T-helper 1 cell treated with Interleukin-12 subunit alpha and Interleukin-12 subunit beta and Interleukin-4 antibody, amounts not matched to agents 30 μg/mL and 1 μg/mL, for 36 hours (primary cell): ENCODE measurements at regions not wholly inside any gene's neighbourhood (a gene's known extent, or its start where the extent isn't known, plus 50 kb on each side); places are given as distances from the start of the nearest gene placed in this dataset.

Experiments used
- H3K27ac Mint-ChIP-seq: one replicate; pipeline ENCODE4 v1.8.0; 2021; ENCODE audit warnings: mild to moderate bottlenecking, mixed read lengths
- H3K27me3 Mint-ChIP-seq: one replicate; pipeline ENCODE4 v1.8.0; 2021; ENCODE audit warnings: low read depth, mixed read lengths
- H3K36me3 Mint-ChIP-seq: one replicate; pipeline ENCODE4 v1.8.0; 2021; ENCODE audit warnings: low read depth, mixed read lengths
- H3K4me1 Mint-ChIP-seq: one replicate; pipeline ENCODE4 v1.8.0; 2021; ENCODE audit warnings: low read depth, mixed read lengths
- H3K4me3 Mint-ChIP-seq: one replicate; pipeline ENCODE4 v1.8.0; 2021; ENCODE audit warnings: mild to moderate bottlenecking, moderate library complexity, mixed read lengths
- H3K9me3 Mint-ChIP-seq: one replicate; pipeline ENCODE4 v1.8.0; 2021; ENCODE audit warnings: mixed read lengths

DNA sequence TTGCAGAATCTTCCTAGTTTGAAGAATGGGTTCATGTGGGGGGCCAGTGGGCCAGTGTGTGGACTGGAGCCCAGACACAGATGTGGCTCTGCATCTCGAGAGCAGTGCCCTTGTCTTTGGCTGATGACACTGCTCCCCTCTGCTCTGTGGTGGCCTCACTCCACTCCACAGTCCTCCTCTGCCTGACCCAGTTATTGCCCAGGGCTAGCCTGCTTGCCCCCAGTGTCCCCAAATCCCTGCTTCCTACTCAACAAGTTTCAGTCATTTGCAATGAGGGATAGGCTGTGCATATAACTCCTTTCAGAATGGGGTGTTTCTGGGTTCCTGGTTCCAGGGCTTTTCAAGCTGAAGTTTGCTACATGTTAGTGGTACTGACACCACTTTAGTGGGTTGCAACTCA lies 177.5 kb downstream of the SNX10 start:
- no peaks in the 10 kb centered on the region for H3K4me1 Mint-ChIP-seq

DNA sequence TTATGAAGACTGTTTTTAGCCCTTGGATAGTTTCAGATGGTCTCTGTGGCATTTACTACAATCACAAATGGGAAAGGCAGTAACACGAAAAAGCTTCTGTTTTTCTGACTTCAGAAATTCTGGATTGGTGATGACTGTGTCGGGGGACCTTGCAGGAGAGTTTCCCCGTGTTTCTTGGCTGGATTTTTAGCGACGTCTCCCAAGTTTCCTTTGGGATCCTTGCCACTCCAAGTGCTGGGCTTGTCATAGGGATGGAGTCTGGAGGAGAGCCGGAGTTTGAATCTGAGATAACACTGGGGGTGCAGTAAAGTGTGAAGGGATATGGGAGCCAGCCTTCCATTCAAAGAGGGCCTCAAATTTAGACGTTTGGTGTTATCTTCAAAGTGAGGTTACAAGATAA lies 179.0 kb downstream of the SNX10 start:
- Mint-ChIP-seq H3K27me3 (peaks cover 4% of the 10 kb centered on the region), H3K36me3 (no peaks in the 10 kb centered on the region), H3K4me1 (no peaks in the 10 kb centered on the region), H3K9me3 (no peaks in the 10 kb centered on the region), H3K4me3 (no peak overlapping the region), H3K27ac (no peak overlapping the region)

More for the DNA sequence above, 177.5 kb downstream of the SNX10 start:
- Mint-ChIP-seq H3K27me3 (peaks cover 4% of the 10 kb centered on the region), H3K9me3 (no peaks in the 10 kb centered on the region), H3K27ac (no peak overlapping the region), H3K36me3 (no peaks in the 10 kb centered on the region), H3K4me3 (no peak overlapping the region)

- H3K27me3 Mint-ChIP-seq = peaks cover 4% of the 10 kb centered on the region
- H3K27ac Mint-ChIP-seq = no peak overlapping the region
- no peak overlapping the region for H3K4me3 Mint-ChIP-seq
- H3K4me1 Mint-ChIP-seq = no peaks in the 10 kb centered on the region
- H3K9me3 Mint-ChIP-seq = no peaks in the 10 kb centered on the region
- H3K36me3 Mint-ChIP-seq = no peaks in the 10 kb centered on the region
These were observed 179.8 kb downstream of the SNX10 start for GRCh38 chr7:26471306-26472075.

- Mint-ChIP-seq H3K36me3 (no peaks in the 10 kb centered on the region), H3K27me3 (peaks cover 4% of the 10 kb centered on the region), H3K27ac (no peak overlapping the region), H3K4me1 (no peaks in the 10 kb centered on the region), H3K4me3 (no peak overlapping the region), H3K9me3 (no peaks in the 10 kb centered on the region)
These were observed 181.3 kb downstream of the SNX10 start for GRCh38 chr7:26472971-26473370.

DNA sequence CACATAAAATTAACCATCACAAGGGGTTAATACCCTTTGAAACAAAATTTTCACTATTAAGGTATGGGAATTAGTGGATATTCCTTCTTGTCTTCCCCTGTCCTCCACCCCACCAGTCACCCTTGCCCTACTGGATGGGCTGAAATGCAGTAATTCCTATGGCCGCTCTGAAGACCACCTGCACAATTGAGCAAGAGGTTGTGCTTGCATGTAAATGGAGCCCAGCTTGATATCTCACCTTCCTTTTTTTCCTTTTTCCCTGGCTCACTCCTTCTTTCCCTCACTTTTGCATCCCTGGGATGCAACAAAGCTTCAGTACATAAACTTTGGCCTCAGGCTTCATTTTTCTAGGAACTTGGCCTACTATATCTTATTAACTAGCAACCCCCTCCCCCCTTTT lies 184.6 kb downstream of the SNX10 start:
- no peaks in the 10 kb centered on the region for H3K36me3 Mint-ChIP-seq
- H3K9me3 Mint-ChIP-seq = no peaks in the 10 kb centered on the region
- H3K27ac Mint-ChIP-seq = no peak overlapping the region
- no peak overlapping the region for H3K4me3 Mint-ChIP-seq
- peaks cover 15% of the 10 kb centered on the region for H3K27me3 Mint-ChIP-seq
- no peaks in the 10 kb centered on the region for H3K4me1 Mint-ChIP-seq

DNA sequence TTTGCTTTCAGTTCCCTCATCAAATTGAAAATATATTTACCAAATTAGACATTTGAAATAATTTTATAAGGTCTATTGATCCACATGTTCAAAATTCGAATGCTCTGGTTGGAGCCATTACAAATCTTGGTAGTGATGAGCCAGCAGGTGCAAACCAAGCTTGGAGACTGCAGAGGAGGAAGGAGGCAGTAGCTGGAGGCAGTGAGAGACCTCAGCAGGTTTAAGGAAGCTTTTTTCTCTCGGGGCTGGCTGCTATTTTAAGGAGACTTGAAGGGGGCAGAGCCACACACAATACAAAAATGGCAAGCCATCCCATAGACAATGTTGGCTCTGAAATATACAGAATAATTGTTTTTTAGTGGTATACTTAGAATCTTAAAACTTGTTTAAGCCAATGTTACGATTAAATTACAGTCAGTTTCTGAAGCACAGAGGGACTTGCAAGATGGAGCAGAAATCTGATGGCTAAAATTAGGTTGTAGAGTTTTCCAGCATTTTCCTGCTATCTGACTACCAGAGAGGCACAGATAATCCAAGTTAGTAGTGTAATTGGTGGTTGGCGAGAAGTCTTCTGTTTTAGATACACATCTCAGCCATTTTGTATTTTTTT lies 185.8 kb downstream of the SNX10 start:
- peaks cover 16% of the 10 kb centered on the region for H3K27me3 Mint-ChIP-seq
- no peaks in the 10 kb centered on the region for H3K9me3 Mint-ChIP-seq
- no peaks in the 10 kb centered on the region for H3K36me3 Mint-ChIP-seq
- H3K27ac Mint-ChIP-seq = no peak overlapping the region
- H3K4me3 Mint-ChIP-seq = no peak overlapping the region
- H3K4me1 Mint-ChIP-seq = no peaks in the 10 kb centered on the region

DNA sequence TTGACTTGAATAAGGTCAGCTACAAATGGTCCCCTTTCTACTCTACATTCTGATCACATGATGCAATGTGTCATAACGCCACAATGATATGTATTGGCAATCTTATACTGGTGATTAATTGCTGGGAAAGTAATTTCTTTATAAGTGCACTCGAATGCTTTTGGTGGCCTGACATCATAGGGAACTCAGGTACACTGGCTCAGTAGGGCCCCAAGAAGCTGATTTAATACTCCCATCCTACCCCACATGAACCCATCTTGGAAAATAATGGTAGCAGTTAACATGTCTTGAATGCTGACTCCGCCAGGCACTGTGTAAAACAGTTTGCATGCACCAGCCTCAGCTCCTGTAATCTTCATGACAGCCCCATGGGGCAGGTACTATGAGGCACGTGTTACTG lies 186.9 kb downstream of the SNX10 start:
- Mint-ChIP-seq H3K27ac (no peak overlapping the region), H3K4me1 (no peaks in the 10 kb centered on the region), H3K9me3 (no peaks in the 10 kb centered on the region), H3K4me3 (no peak overlapping the region), H3K27me3 (peaks cover 22% of the 10 kb centered on the region), H3K36me3 (no peaks in the 10 kb centered on the region)

GRCh38 chr7:26479581-26479980 lies 187.9 kb downstream of the SNX10 start:
- H3K27ac Mint-ChIP-seq = no peak overlapping the region
- no peak overlapping the region for H3K4me3 Mint-ChIP-seq
- H3K4me1 Mint-ChIP-seq = no peaks in the 10 kb centered on the region
- H3K9me3 Mint-ChIP-seq = no peaks in the 10 kb centered on the region
- peaks cover 22% of the 10 kb centered on the region for H3K27me3 Mint-ChIP-seq
- no peaks in the 10 kb centered on the region for H3K36me3 Mint-ChIP-seq

GRCh38 chr7:26480156-26480555 lies 188.5 kb downstream of the SNX10 start:
- Mint-ChIP-seq H3K4me3 (no peak overlapping the region), H3K27me3 (peaks cover 22% of the 10 kb centered on the region), H3K36me3 (no peaks in the 10 kb centered on the region), H3K9me3 (no peaks in the 10 kb centered on the region), H3K27ac (no peak overlapping the region), H3K4me1 (no peaks in the 10 kb centered on the region)

GRCh38 chr7:26482927-26483326 lies 191.3 kb downstream of the SNX10 start:
- H3K9me3 Mint-ChIP-seq = no peaks in the 10 kb centered on the region
- no peaks in the 10 kb centered on the region for H3K36me3 Mint-ChIP-seq
- H3K4me3 Mint-ChIP-seq = no peak overlapping the region
- no peaks in the 10 kb centered on the region for H3K4me1 Mint-ChIP-seq
- peaks cover 22% of the 10 kb centered on the region for H3K27me3 Mint-ChIP-seq
- no peak overlapping the region for H3K27ac Mint-ChIP-seq

DNA sequence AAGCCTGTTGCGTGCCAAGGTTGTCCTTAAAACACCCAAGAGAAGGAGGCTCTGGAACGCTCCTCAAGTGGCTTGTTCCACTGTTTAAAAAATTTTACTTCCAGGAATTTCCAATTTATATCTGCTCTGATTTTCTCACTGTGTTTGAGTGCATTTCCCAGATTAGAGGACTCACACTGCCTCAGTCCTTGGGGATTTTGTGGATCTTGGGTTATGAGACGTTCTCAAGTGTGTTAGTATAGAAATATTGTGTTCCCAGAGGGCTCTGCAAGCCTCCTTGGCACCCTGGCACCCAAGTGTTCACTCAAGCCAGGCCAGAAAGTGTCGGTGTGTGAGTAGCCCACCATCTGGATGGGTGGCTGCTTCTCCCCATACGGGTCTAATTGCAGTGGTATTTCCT lies 192.2 kb downstream of the SNX10 start:
- Mint-ChIP-seq H3K36me3 (no peaks in the 10 kb centered on the region), H3K9me3 (no peaks in the 10 kb centered on the region), H3K4me1 (no peaks in the 10 kb centered on the region), H3K27ac (no peak overlapping the region), H3K27me3 (peaks cover 22% of the 10 kb centered on the region), H3K4me3 (no peak overlapping the region)

GRCh38 chr7:26485367-26485934 lies 193.8 kb downstream of the SNX10 start:
- no peaks in the 10 kb centered on the region for H3K4me1 Mint-ChIP-seq
- H3K36me3 Mint-ChIP-seq = no peaks in the 10 kb centered on the region
- no peak overlapping the region for H3K27ac Mint-ChIP-seq
- no peaks in the 10 kb centered on the region for H3K9me3 Mint-ChIP-seq
- no peak overlapping the region for H3K4me3 Mint-ChIP-seq
- peaks cover 15% of the 10 kb centered on the region for H3K27me3 Mint-ChIP-seq

DNA sequence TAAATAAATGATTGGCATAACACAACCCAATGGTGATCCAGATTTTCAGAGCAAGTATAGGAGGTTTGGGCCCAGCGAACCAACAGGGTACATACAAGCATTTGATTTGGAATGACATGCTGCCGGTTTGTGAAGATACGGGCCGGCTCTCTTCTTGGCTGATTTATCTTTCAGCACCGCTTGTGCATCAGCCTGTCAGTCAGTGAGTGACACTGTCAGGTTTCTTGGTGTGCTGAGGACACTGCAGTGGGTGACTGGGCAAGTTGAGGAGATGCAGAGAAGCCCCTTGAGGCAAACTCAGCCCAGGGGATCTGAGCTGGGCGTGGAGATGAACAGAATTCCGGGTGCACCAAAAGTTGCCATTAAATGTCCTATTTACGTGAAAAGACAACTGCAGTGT lies 194.5 kb downstream of the SNX10 start:
- no peaks in the 10 kb centered on the region for H3K9me3 Mint-ChIP-seq
- peaks cover 8% of the 10 kb centered on the region for H3K27me3 Mint-ChIP-seq
- H3K4me1 Mint-ChIP-seq = no peaks in the 10 kb centered on the region
- no peaks in the 10 kb centered on the region for H3K36me3 Mint-ChIP-seq
- no peak overlapping the region for H3K4me3 Mint-ChIP-seq
- H3K27ac Mint-ChIP-seq = no peak overlapping the region

GRCh38 chr7:26487780-26488515 lies 196.3 kb downstream of the SNX10 start:
- H3K36me3 Mint-ChIP-seq = no peaks in the 10 kb centered on the region

GRCh38 chr7:26489391-26489790 lies 197.7 kb downstream of the SNX10 start:
- no peak overlapping the region for H3K4me3 Mint-ChIP-seq
- H3K4me1 Mint-ChIP-seq = no peaks in the 10 kb centered on the region
- H3K27ac Mint-ChIP-seq = no peak overlapping the region
- no peaks in the 10 kb centered on the region for H3K27me3 Mint-ChIP-seq
- no peaks in the 10 kb centered on the region for H3K9me3 Mint-ChIP-seq
- no peaks in the 10 kb centered on the region for H3K36me3 Mint-ChIP-seq

More at GRCh38 chr7:26487780-26488515, 196.3 kb downstream of the SNX10 start:
- Mint-ChIP-seq H3K4me3 (no peak overlapping the region), H3K4me1 (no peaks in the 10 kb centered on the region), H3K27ac (no peak overlapping the region), H3K9me3 (no peaks in the 10 kb centered on the region), H3K27me3 (peaks cover 2% of the 10 kb centered on the region)
